ENCODE measurements at regions not wholly inside any gene's neighbourhood (a gene's known extent, or its start where the extent isn't known, plus 50 kb on each side); places are given as distances from the start of the nearest gene placed in this dataset.

DNA sequence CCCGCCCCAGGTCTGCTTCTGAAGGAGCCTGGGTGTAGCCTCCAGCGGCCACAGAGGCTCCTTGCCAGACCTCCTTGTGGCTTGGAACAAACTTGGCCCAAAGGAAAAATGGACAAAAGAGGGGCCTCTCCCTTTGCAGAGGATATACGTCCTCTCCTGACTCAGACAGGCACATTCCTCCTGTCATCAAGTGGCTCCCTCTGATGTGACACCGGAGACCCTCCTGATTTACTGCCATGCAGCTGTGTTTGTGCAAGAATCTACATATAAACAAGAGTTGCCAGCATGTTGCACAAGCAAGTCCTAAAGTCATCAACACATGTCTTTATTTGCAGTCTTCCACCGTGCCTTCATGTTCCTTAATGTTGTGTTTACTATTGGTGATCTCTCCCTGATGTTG, 54.1 kb upstream of the F3 start:
- no peak overlapping the region for H3K27ac ChIP-seq
- H3K9me3 ChIP-seq: no peaks in the 10 kb centered on the region
- TF ChIP-seq, protein P1, sequence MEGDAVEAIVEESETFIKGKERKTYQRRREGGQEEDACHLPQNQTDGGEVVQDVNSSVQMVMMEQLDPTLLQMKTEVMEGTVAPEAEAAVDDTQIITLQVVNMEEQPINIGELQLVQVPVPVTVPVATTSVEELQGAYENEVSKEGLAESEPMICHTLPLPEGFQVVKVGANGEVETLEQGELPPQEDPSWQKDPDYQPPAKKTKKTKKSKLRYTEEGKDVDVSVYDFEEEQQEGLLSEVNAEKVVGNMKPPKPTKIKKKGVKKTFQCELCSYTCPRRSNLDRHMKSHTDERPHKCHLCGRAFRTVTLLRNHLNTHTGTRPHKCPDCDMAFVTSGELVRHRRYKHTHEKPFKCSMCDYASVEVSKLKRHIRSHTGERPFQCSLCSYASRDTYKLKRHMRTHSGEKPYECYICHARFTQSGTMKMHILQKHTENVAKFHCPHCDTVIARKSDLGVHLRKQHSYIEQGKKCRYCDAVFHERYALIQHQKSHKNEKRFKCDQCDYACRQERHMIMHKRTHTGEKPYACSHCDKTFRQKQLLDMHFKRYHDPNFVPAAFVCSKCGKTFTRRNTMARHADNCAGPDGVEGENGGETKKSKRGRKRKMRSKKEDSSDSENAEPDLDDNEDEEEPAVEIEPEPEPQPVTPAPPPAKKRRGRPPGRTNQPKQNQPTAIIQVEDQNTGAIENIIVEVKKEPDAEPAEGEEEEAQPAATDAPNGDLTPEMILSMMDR (IDR thresholded peaks at IDR 0.05): no peak
- H3K4me3 ChIP-seq (ENCODE audit: low read depth in 1 of 2, low read length in 1 of 2): no peak overlapping the region
- no peaks in the 10 kb centered on the region for H3K27me3 ChIP-seq
- H3K36me3 ChIP-seq: no peaks in the 10 kb centered on the region
- H3K4me1 ChIP-seq (ENCODE audit: control insufficient read depth in 1 of 2, insufficient read depth in 1 of 2, low read depth in 1 of 2, low read length in 1 of 2): peaks cover 21 to 27% of the 10 kb centered on the region in 2 experiments

DNA sequence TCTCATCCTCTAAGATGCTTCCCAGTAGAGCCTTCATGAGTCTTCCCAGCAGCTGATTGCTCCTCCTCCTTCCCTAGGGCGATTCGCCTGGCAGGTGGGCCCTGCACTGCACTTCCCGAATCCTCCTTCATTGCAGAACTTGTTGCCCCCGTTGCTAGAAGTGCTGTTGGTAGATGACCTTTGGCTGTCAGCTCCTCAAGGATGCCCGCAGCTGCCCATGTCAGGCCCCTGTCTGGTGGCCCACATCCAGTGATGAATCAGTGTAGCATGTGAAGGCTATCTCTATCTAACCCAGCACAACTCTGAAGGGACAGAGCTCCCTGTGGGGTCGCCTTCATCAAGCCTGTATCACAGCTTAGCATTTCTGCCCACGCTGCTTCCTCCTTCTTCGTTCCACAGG, 52.1 kb upstream of the F3 start:
- Histone ChIP-seq H3K27ac (no peak overlapping the region), H3K27me3 (no peaks in the 10 kb centered on the region), H3K9me3 (no peaks in the 10 kb centered on the region), H3K4me1 (ENCODE audit: control insufficient read depth in 1 of 2, insufficient read depth in 1 of 2, low read depth in 1 of 2, low read length in 1 of 2) (peaks cover 12 to 13% of the 10 kb centered on the region in 2 experiments), H3K36me3 (no peaks in the 10 kb centered on the region), H3K4me3 (ENCODE audit: low read depth in 1 of 2, low read length in 1 of 2) (no peak overlapping the region)
- TF ChIP-seq, protein P1 (IDR thresholded peaks at IDR 0.05): no peak

DNA sequence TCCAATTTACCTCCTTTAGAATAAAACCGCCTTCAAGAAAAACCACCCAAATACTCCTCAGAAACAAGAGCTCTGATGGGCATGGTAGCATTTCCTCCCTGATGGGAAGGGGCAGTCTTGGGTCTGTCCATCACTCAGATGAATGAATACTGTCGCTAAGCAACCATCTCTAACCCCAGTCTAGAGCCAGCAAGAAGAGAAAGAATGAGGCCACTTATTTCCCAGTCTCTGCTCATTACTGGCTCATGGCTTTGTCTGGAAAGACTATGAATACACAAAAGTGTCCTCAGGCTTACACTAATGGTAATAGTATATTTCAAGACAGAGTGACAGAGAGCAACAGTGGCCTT, 51.0 kb upstream of the F3 start:
- Histone ChIP-seq H3K27me3 (no peaks in the 10 kb centered on the region), H3K4me1 (ENCODE audit: control insufficient read depth in 1 of 2, insufficient read depth in 1 of 2, low read depth in 1 of 2, low read length in 1 of 2) (peaks cover 4 to 5% of the 10 kb centered on the region in 2 experiments), H3K36me3 (no peaks in the 10 kb centered on the region), H3K27ac (no peak overlapping the region), H3K4me3 (ENCODE audit: low read depth in 1 of 2, low read length in 1 of 2) (no peak overlapping the region), H3K9me3 (no peaks in the 10 kb centered on the region)
- TF ChIP-seq, protein P1 (IDR thresholded peaks at IDR 0.05): no peak

DNA sequence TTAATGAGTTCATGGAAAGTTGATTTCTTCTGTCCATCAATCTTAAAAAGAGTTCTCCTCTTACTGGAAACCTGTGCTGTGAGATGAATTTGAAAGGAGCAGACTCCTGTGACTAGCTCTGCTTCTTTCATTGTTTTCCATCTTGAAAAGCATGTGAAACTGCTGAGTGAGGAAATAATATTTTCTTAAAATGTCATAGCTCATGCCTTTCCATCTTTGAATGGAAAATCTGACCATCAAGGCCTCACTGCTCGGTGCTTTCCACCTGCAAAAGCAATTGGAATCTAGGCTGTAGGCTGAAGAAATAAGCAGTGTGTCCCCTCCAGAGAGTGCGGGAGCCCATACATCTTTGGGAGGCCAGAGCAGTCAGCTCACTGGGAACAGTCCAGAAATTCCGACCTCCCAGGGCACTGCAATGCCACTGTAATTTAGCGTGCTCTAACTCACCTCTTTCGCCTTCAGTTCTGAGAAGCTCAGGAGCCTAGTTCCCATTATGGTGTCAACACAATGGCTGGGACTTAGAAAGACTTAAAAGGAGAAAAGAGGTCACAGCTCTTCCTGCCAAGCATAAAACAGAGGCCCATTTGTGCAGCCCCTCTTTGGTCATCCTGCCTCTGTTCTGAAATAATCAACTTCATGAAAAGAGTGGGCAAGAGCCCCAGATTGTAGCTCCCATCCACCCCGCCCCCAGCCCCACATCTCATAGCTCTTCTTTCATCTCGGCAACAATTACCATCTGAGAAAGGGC, 50.4 kb upstream of the F3 start:
- Histone ChIP-seq H3K36me3 (no peaks in the 10 kb centered on the region), H3K27me3 (no peaks in the 10 kb centered on the region), H3K27ac (no peak overlapping the region), H3K9me3 (no peaks in the 10 kb centered on the region), H3K4me1 (ENCODE audit: control insufficient read depth in 1 of 2, insufficient read depth in 1 of 2, low read depth in 1 of 2, low read length in 1 of 2) (no peaks in the 10 kb centered on the region), H3K4me3 (ENCODE audit: low read depth in 1 of 2, low read length in 1 of 2) (no peak overlapping the region)
- TF ChIP-seq, protein P1 (IDR thresholded peaks at IDR 0.05): no peak

Measured in neutrophil (primary cell).